Panc1 (cell line): ENCODE measurements at regions not wholly inside any gene's neighbourhood (a gene's known extent, or its start where the extent isn't known, plus 50 kb on each side); places are given as distances from the start of the nearest gene placed in this dataset.
"Not testable (repeated sequence)": the region's sequence is repeated elsewhere in the genome, so short reads cannot be mapped to it uniquely, and the experiment has no call there.

Experiments used
- TF ChIP-seq, protein P1 (sequence below): fragments of 450-650 bp; IDR thresholded peaks from 2 replicates; pipeline ENCODE4 v1.5.1; 2017; ENCODE audit warnings: mild to moderate bottlenecking
- TF ChIP-seq, protein P2 (sequence below), 2 experiments: IDR thresholded peaks; 2 replicates each; pipeline ENCODE4 v1.6.1; 2011 to 2012; ENCODE audit warnings: low read depth in 2 of 2, control low read depth in 1 of 2, low read length in 1 of 2, mild to moderate bottlenecking in 1 of 2, moderate library complexity in 1 of 2; ENCODE audit not compliant: insufficient read depth in 1 of 2

DNA sequence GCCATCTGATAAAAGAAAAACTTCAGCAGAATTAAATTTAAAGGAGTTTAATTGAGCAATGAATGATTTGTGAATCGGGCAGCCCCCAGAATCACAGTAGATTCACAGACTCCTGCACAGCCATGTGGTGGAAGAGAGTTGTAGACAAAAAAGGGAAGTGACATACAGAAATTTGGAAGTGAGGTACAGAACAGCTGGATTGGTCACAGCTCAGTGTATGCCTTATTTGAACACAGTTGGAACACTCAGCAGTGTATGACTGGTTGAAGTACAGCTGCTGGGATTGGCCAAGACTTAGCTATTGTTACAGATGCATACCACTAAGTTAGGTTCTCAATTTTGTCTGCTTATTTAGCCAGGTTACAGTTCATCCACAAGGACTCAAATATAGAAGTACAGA lies 213.9 kb upstream of the TMEM260 start:
- TF ChIP-seq, protein P1, sequence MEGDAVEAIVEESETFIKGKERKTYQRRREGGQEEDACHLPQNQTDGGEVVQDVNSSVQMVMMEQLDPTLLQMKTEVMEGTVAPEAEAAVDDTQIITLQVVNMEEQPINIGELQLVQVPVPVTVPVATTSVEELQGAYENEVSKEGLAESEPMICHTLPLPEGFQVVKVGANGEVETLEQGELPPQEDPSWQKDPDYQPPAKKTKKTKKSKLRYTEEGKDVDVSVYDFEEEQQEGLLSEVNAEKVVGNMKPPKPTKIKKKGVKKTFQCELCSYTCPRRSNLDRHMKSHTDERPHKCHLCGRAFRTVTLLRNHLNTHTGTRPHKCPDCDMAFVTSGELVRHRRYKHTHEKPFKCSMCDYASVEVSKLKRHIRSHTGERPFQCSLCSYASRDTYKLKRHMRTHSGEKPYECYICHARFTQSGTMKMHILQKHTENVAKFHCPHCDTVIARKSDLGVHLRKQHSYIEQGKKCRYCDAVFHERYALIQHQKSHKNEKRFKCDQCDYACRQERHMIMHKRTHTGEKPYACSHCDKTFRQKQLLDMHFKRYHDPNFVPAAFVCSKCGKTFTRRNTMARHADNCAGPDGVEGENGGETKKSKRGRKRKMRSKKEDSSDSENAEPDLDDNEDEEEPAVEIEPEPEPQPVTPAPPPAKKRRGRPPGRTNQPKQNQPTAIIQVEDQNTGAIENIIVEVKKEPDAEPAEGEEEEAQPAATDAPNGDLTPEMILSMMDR: not testable (repeated sequence)
- TF ChIP-seq, protein P2, sequence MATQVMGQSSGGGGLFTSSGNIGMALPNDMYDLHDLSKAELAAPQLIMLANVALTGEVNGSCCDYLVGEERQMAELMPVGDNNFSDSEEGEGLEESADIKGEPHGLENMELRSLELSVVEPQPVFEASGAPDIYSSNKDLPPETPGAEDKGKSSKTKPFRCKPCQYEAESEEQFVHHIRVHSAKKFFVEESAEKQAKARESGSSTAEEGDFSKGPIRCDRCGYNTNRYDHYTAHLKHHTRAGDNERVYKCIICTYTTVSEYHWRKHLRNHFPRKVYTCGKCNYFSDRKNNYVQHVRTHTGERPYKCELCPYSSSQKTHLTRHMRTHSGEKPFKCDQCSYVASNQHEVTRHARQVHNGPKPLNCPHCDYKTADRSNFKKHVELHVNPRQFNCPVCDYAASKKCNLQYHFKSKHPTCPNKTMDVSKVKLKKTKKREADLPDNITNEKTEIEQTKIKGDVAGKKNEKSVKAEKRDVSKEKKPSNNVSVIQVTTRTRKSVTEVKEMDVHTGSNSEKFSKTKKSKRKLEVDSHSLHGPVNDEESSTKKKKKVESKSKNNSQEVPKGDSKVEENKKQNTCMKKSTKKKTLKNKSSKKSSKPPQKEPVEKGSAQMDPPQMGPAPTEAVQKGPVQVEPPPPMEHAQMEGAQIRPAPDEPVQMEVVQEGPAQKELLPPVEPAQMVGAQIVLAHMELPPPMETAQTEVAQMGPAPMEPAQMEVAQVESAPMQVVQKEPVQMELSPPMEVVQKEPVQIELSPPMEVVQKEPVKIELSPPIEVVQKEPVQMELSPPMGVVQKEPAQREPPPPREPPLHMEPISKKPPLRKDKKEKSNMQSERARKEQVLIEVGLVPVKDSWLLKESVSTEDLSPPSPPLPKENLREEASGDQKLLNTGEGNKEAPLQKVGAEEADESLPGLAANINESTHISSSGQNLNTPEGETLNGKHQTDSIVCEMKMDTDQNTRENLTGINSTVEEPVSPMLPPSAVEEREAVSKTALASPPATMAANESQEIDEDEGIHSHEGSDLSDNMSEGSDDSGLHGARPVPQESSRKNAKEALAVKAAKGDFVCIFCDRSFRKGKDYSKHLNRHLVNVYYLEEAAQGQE (IDR thresholded peaks at IDR 0.05; ENCODE audit: insufficient read depth in 1 of 2, low read depth in 2 of 2, low read length in 1 of 2): not testable (repeated sequence)
